ENCODE measurements at regions not wholly inside any gene's neighbourhood (a gene's known extent, or its start where the extent isn't known, plus 50 kb on each side); places are given as distances from the start of the nearest gene placed in this dataset.
"Not testable (repeated sequence)": the region's sequence is repeated elsewhere in the genome, so short reads cannot be mapped to it uniquely, and the experiment has no call there.

- DNase-seq (ENCODE audit: low read depth in 2 of 2): no peak
Measured at GRCh38 chr2:189231719-189232323, 52.3 kb upstream of the COL5A2 start.

GRCh38 chr2:189232759-189233406 lies 53.3 kb upstream of the COL5A2 start:
- DNase-seq (ENCODE audit: low read depth in 2 of 2): no peak

- no peak for DNase-seq (ENCODE audit: low read depth in 2 of 2)
Measured at GRCh38 chr2:189233527-189233926, 54.0 kb upstream of the COL5A2 start.

GRCh38 chr2:189234991-189235390 lies 55.4 kb upstream of the COL5A2 start:
- no peak for DNase-seq (ENCODE audit: low read depth in 2 of 2)

- DNase-seq (ENCODE audit: low read depth in 2 of 2): peak in 1 of 2 donors; percentile 39
Measured at GRCh38 chr2:189236066-189236465, 56.5 kb upstream of the COL5A2 start.

GRCh38 chr2:189238903-189239302 lies 59.3 kb upstream of the COL5A2 start:
- no peak for DNase-seq (ENCODE audit: low read depth in 2 of 2)

GRCh38 chr2:189243843-189244242 lies 64.3 kb upstream of the COL5A2 start:
- DNase-seq (ENCODE audit: low read depth in 2 of 2): not testable (repeated sequence)

GRCh38 chr2:189247276-189247675 lies 67.7 kb upstream of the COL5A2 start:
- DNase-seq (ENCODE audit: low read depth in 2 of 2): no peak

- DNase-seq (ENCODE audit: low read depth in 2 of 2): no peak
Measured at GRCh38 chr2:189248141-189248540, 68.6 kb upstream of the COL5A2 start.

GRCh38 chr2:189249171-189249570 lies 69.6 kb upstream of the COL5A2 start:
- DNase-seq (ENCODE audit: low read depth in 2 of 2): no peak

- DNase-seq (ENCODE audit: low read depth in 2 of 2): no peak
Measured at GRCh38 chr2:189249901-189250300, 70.3 kb upstream of the COL5A2 start.

GRCh38 chr2:189252991-189253675 lies 73.6 kb upstream of the COL5A2 start:
- no peak for DNase-seq (ENCODE audit: low read depth in 2 of 2)

- no peak for DNase-seq (ENCODE audit: low read depth in 2 of 2)
Measured at GRCh38 chr2:189253836-189254235, 74.3 kb upstream of the COL5A2 start.

- DNase-seq (ENCODE audit: low read depth in 2 of 2): no peak
Measured at GRCh38 chr2:189254268-189254883, 74.8 kb upstream of the COL5A2 start.

GRCh38 chr2:189255711-189256110 lies 76.2 kb upstream of the COL5A2 start:
- DNase-seq (ENCODE audit: low read depth in 2 of 2): no peak

- DNase-seq (ENCODE audit: low read depth in 2 of 2): no peak
Measured at GRCh38 chr2:189258616-189259365, 79.2 kb upstream of the COL5A2 start.

- peak; percentile 12 to 84 for DNase-seq (ENCODE audit: low read depth in 2 of 2)
Measured at GRCh38 chr2:189260361-189260814, 80.8 kb upstream of the COL5A2 start.

GRCh38 chr2:189261431-189261841 lies 81.9 kb upstream of the COL5A2 start:
- peak; percentile 89 to 95 for DNase-seq (ENCODE audit: low read depth in 2 of 2)

- DNase-seq (ENCODE audit: low read depth in 2 of 2): no peak
Measured at GRCh38 chr2:189261916-189262315, 82.4 kb upstream of the COL5A2 start.

GRCh38 chr2:189265696-189266320 lies 86.2 kb upstream of the COL5A2 start:
- no peak for DNase-seq (ENCODE audit: low read depth in 2 of 2)

GRCh38 chr2:189267491-189267890 lies 87.9 kb upstream of the COL5A2 start:
- no peak for DNase-seq (ENCODE audit: low read depth in 2 of 2)
